ENCODE measurements at regions not wholly inside any gene's neighbourhood (a gene's known extent, or its start where the extent isn't known, plus 50 kb on each side); places are given as distances from the start of the nearest gene placed in this dataset.
"Not testable (repeated sequence)": the region's sequence is repeated elsewhere in the genome, so short reads cannot be mapped to it uniquely, and the experiment has no call there.

DNA sequence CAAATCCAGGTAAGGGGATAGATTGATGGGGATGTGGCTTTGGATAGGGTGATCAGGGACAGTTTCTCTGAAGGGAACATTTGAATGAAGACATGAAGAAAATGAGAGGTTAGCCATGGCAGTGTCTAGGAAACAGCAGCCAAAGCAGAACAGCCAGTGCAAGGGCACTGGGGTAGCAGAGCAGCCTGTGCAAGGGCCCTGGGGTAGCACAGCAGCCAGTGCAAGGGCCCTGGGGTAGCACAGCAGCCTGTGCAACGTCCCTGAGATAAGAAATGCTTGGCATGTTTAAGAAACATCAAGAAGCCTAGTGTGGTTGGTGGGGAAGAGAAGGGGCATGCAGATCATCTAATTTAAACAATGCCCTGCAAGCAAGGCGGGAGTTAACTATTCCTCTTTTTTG is 128.5 kb downstream of the IRX5 start:
- Histone ChIP-seq H3K27me3 (replicated peaks; ENCODE audit: insufficient read depth) (peaks cover 10% of the 10 kb centered on the region), H3K27ac (no peak overlapping the region), H3K36me3 (no peaks in the 10 kb centered on the region), H3K9me3 (no peaks in the 10 kb centered on the region), H3K4me1 (ENCODE audit: control insufficient read depth in 1 of 2, low read depth in 2 of 2) (no peaks in the 10 kb centered on the region), H3K4me3 (no peak overlapping the region)
- ATAC-seq (ENCODE audit: insufficient number of reproducible peaks, low FRiP score, low read depth) (no peak), DNase-seq (ENCODE audit: low spot score) (no peak)
- TF ChIP-seq, protein P1, sequence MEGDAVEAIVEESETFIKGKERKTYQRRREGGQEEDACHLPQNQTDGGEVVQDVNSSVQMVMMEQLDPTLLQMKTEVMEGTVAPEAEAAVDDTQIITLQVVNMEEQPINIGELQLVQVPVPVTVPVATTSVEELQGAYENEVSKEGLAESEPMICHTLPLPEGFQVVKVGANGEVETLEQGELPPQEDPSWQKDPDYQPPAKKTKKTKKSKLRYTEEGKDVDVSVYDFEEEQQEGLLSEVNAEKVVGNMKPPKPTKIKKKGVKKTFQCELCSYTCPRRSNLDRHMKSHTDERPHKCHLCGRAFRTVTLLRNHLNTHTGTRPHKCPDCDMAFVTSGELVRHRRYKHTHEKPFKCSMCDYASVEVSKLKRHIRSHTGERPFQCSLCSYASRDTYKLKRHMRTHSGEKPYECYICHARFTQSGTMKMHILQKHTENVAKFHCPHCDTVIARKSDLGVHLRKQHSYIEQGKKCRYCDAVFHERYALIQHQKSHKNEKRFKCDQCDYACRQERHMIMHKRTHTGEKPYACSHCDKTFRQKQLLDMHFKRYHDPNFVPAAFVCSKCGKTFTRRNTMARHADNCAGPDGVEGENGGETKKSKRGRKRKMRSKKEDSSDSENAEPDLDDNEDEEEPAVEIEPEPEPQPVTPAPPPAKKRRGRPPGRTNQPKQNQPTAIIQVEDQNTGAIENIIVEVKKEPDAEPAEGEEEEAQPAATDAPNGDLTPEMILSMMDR (IDR thresholded peaks at IDR 0.05), result no peak

DNA sequence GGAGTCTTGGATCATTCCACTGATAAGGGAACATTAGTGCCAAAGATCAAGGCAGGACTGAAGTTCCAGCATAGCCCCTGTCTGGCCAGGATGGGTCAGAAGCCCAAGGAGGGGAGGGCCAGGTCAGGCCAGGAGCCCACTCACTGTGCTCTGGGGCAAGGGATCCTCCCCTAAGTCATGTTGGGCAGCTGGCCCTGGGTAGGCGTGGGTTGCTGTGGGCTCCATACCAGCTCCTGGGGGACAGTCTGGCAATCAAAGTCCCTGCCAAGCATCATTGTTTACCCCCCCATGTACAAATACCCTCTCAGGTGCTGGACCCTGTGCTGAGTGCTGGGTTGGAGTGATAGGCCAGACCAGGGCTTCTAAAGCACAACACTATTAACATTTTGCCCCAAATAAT is 130.5 kb downstream of the IRX5 start:
- ATAC-seq (ENCODE audit: insufficient number of reproducible peaks, low FRiP score, low read depth) (no peak), DNase-seq (ENCODE audit: low spot score) (no peak)
- Histone ChIP-seq H3K4me1 (ENCODE audit: control insufficient read depth in 1 of 2, low read depth in 2 of 2) (no peaks in the 10 kb centered on the region), H3K27ac (no peak overlapping the region), H3K36me3 (no peaks in the 10 kb centered on the region), H3K27me3 (replicated peaks; ENCODE audit: insufficient read depth) (peaks cover 10% of the 10 kb centered on the region), H3K9me3 (no peaks in the 10 kb centered on the region), H3K4me3 (no peak overlapping the region)
- TF ChIP-seq, protein P1 (IDR thresholded peaks at IDR 0.05), result no peak

GRCh38 chr16:55062442-55062841 is 131.8 kb downstream of the IRX5 start:
- ATAC-seq (ENCODE audit: insufficient number of reproducible peaks, low FRiP score, low read depth) (no peak), DNase-seq (ENCODE audit: low spot score) (no peak)
- no peaks in the 10 kb centered on the region for H3K36me3 ChIP-seq
- TF ChIP-seq, protein P1 (IDR thresholded peaks at IDR 0.05), result no peak
- H3K4me3 ChIP-seq, result no peak overlapping the region
- no peaks in the 10 kb centered on the region for H3K9me3 ChIP-seq
- H3K4me1 ChIP-seq (ENCODE audit: control insufficient read depth in 1 of 2, low read depth in 2 of 2), result no peaks in the 10 kb centered on the region
- no peak overlapping the region for H3K27ac ChIP-seq
- peaks cover 3% of the 10 kb centered on the region for H3K27me3 ChIP-seq (replicated peaks; ENCODE audit: insufficient read depth)

- DNase-seq (ENCODE audit: low spot score) (no peak), ATAC-seq (ENCODE audit: insufficient number of reproducible peaks, low FRiP score, low read depth) (no peak)
- Histone ChIP-seq H3K36me3 (no peaks in the 10 kb centered on the region), H3K4me1 (ENCODE audit: control insufficient read depth in 1 of 2, low read depth in 2 of 2) (no peaks in the 10 kb centered on the region), H3K4me3 (no peak overlapping the region), H3K27me3 (replicated peaks; ENCODE audit: insufficient read depth) (no peaks in the 10 kb centered on the region), H3K27ac (no peak overlapping the region), H3K9me3 (no peaks in the 10 kb centered on the region)
- TF ChIP-seq, protein P1 (IDR thresholded peaks at IDR 0.05), result no peak
Measured at GRCh38 chr16:55072976-55073375, 142.3 kb downstream of the IRX5 start.

- DNase-seq (ENCODE audit: low spot score) (no peak), ATAC-seq (ENCODE audit: insufficient number of reproducible peaks, low FRiP score, low read depth) (no peak)
- no peaks in the 10 kb centered on the region for H3K27me3 ChIP-seq (replicated peaks; ENCODE audit: insufficient read depth)
- no peaks in the 10 kb centered on the region for H3K4me1 ChIP-seq (ENCODE audit: control insufficient read depth in 1 of 2, low read depth in 2 of 2)
- no peak overlapping the region for H3K4me3 ChIP-seq
- H3K27ac ChIP-seq, result no peak overlapping the region
- no peaks in the 10 kb centered on the region for H3K36me3 ChIP-seq
- TF ChIP-seq, protein P1 (IDR thresholded peaks at IDR 0.05), result no peak
- no peaks in the 10 kb centered on the region for H3K9me3 ChIP-seq
Measured at GRCh38 chr16:55073830-55074229, 143.2 kb downstream of the IRX5 start.

GRCh38 chr16:55075208-55075607 is 144.5 kb downstream of the IRX5 start:
- not testable (repeated sequence) for H3K27ac ChIP-seq; ATAC-seq (ENCODE audit: insufficient number of reproducible peaks, low FRiP score, low read depth); DNase-seq (ENCODE audit: low spot score); H3K36me3 ChIP-seq; H3K9me3 ChIP-seq; H3K4me1 ChIP-seq (ENCODE audit: control insufficient read depth in 1 of 2, low read depth in 2 of 2); H3K27me3 ChIP-seq (replicated peaks; ENCODE audit: insufficient read depth); H3K4me3 ChIP-seq

Data from thoracic aorta (tissue), 2 donors.